Activated CD4-positive, alpha-beta T cell treated with anti-CD3 and anti-CD28 coated beads for 36 hours (primary cell): ENCODE measurements at regions not wholly inside any gene's neighbourhood (a gene's known extent, or its start where the extent isn't known, plus 50 kb on each side); places are given as distances from the start of the nearest gene placed in this dataset.

Experiments
- ATAC-seq: fragments of 200-7000 bp; cut with Tn5 transposase; one replicate; pipeline ENCODE4 v1.10.0; 2021; ENCODE audit warnings: mild to moderate bottlenecking, moderate library complexity
- CTCF ChIA-PET: fragments of 350-600 bp; sonication (Branson Sonifier 250); formaldehyde crosslinking; loops from one replicate; lab custom pipeline; 2021; ENCODE audit warnings: antibody characterized with exemption; lab: Charles Lee
- POLR2A ChIA-PET: fragments of 350-600 bp; sonication (Branson Sonifier 250); formaldehyde crosslinking; loops from one replicate; lab custom pipeline; 2021; ENCODE audit warnings: antibody characterized with exemption, inconsistent platforms; lab: Charles Lee
- DNase-seq: peaks from one replicate; pipeline ENCODE4 v3.0.0-alpha.2; 2020
- H3K27ac Mint-ChIP-seq: one replicate; pipeline ENCODE4 v1.8.0; 2021; ENCODE audit warnings: mixed read lengths
- H3K27me3 Mint-ChIP-seq: one replicate; pipeline ENCODE4 v1.8.0; 2021; ENCODE audit warnings: mixed read lengths
- H3K36me3 Mint-ChIP-seq: one replicate; pipeline ENCODE4 v1.8.0; 2021; ENCODE audit warnings: low read depth, mixed read lengths
- H3K4me1 Mint-ChIP-seq: one replicate; pipeline ENCODE4 v1.8.0; 2021; ENCODE audit warnings: mixed read lengths
- H3K4me3 Mint-ChIP-seq: one replicate; pipeline ENCODE4 v1.8.0; 2021; ENCODE audit warnings: mild to moderate bottlenecking, moderate library complexity, mixed read lengths
- H3K9me3 Mint-ChIP-seq: one replicate; pipeline ENCODE4 v1.8.0; 2021; ENCODE audit warnings: low read depth, mixed read lengths
- intact Hi-C, 2 experiments: fragments of 100-400 bp; cut with DNase I in 1 of 2; cut with micrococcal nuclease in 1 of 2; formaldehyde crosslinking; loops; one replicate each; pipeline versions ENCODE4 v1.14.2 to v1.15.1; 2022 to 2024; cut with DNase I, micrococcal nuclease

DNA sequence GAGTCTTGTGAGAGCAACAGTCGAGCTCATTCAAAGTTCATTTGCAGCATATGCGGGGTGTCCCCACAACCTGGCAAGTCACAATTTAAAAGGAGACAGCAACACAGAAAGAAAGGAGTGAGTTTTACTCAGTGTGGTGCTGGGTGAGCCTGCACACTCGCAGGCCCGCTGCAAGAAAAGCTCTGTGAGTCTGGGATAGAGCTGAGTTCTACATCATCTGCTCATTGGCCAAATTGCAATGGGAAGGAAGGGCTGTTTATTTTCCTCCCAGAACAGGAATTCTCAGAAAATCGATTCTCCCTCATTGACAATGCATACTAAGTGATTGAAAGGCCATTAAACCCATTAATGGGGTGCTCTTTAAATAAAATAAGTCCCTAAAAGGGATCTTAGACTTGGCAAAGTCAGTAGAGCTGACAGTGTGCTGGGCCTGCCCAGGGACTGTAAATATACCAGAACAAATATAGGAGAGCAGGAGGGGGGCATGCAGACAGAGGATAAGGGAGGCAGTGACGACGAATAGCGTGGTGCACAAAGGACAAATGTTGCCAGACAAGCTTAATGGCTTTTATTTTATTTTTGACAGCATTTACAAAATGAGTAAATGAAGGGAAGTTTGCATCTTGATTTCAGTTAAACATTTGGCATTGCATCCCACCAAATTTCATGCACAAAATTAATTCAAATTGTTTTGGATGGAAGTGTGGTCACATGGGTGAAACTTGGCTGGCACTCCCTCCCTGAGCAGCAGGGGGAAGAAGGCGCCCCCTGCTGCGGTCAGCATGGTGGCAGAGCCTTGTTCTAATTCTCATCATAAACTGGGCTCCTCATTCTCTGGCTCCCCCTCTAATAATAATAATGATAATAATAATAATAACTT, 215.7 kb downstream of the SNX10 start:
- DNase-seq: no peak
- Mint-ChIP-seq H3K36me3 (no peaks in the 10 kb centered on the region), H3K27ac (no peak overlapping the region), H3K4me1 (no peaks in the 10 kb centered on the region), H3K9me3 (no peaks in the 10 kb centered on the region), H3K4me3 (no peak overlapping the region), H3K27me3 (peaks cover 10% of the 10 kb centered on the region)
- intact Hi-C loops: loop anchor here (10.0 kb wide), 2 partner anchors 433 to 613 kb away; no protein-coding TSS in a partner anchor
- CTCF ChIA-PET: interaction anchor here (1.2 kb wide), 1 partner anchor 130 kb away, joined by 4 read pairs; no protein-coding TSS in a partner anchor
- POLR2A ChIA-PET: no interaction called here
- ATAC-seq: no peak

DNA sequence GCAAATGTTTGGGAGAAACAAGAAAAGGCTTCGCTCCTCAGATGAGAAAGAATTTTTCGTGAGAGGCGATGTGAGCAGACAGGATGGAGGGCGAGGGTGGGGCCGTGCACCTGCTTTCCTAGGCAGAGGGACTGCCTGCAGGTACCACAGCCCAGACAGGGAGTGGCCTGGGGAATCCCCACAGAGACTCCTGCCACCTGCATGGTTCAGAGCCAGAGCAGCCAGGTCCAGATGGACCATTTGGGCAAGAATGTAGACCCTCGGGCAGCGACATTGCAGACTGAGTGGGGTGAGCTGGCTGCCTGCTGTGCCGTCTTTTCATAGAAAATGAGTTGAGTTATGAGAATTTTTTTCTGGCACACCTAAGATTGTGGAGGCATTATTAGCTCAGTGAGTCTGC, 216.8 kb downstream of the SNX10 start:
- no peaks in the 10 kb centered on the region for H3K9me3 Mint-ChIP-seq
- no peak overlapping the region for H3K27ac Mint-ChIP-seq
- peaks cover 12% of the 10 kb centered on the region for H3K27me3 Mint-ChIP-seq
- ChIA-PET CTCF (interaction anchor here (0.6 to 0.7 kb wide), 2 partner anchors 8 to 120 kb away, joined by 3 read pairs; no protein-coding TSS in a partner anchor), POLR2A (no interaction called here)
- DNase-seq (no peak), ATAC-seq (no peak)
- no peak overlapping the region for H3K4me3 Mint-ChIP-seq
- intact Hi-C loops: loop anchor here (10.0 kb wide), 2 partner anchors 434 to 614 kb away; no protein-coding TSS in a partner anchor
- H3K4me1 Mint-ChIP-seq: no peaks in the 10 kb centered on the region
- H3K36me3 Mint-ChIP-seq: no peaks in the 10 kb centered on the region

DNA sequence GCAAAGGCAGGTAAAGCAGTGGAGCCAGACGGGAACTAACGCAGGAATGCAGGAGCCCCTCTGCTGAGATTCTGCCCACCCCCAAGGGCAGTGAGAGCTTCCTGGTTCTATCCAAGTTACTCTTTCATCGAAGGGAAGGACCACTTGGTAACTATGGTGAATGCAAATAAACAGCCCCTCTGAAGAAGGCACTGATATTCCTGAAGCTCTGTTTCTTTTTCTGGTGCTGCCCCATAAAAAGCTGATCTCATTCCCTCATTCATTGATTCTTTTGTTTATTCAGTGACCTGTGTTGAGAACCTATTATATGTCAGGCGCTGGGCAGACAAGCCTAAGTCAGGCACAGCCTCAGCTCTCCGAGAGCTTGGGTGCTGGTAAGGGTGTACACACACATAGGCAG, 217.3 kb downstream of the SNX10 start:
- Mint-ChIP-seq H3K9me3 (no peaks in the 10 kb centered on the region), H3K4me1 (no peaks in the 10 kb centered on the region), H3K4me3 (no peak overlapping the region), H3K36me3 (no peaks in the 10 kb centered on the region), H3K27ac (no peak overlapping the region), H3K27me3 (peaks cover 12% of the 10 kb centered on the region)
- DNase-seq (no peak), ATAC-seq (no peak)
- intact Hi-C loops: loop anchor here (10.0 kb wide), 2 partner anchors 434 to 614 kb away; no protein-coding TSS in a partner anchor
- POLR2A ChIA-PET: no interaction called here
- CTCF ChIA-PET: interaction anchor here (0.6 to 0.7 kb wide), 2 partner anchors 8 to 120 kb away, joined by 3 read pairs; no protein-coding TSS in a partner anchor

DNA sequence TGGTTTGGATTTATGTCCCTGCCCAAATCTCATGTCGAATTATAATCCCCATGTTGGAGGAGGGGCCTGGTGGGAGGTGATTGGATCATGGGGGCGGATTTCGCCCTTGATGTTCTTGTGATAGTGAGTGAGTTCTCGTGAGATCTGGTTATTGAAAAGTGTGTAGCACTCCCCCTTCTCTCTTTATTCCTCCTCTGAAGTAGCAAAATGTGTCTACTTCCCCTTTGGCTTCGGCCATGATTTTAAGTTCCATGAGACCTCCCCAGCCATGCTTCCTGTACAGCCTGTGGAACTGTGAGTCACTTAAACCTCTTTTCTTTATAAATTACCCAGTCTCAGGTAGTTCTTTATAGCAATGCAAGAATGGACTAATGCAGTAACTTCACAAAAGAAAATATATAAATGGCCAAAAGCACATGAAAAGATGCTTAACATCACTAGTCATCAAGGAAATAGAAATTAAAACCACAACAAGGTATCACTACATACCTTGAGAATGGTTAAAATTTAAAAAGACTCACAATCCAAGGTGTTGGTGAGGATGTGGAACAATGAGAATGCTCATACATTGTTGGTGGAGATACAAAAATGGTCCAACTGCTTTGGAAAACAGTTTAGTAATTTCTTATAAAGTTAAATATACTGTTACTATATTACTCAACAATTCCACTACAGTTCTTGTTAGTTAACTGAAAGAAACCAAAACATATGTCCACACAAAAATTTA, 218.7 kb downstream of the SNX10 start:
- ATAC-seq (no peak), DNase-seq (no peak)
- Mint-ChIP-seq H3K4me3 (no peak overlapping the region), H3K27ac (no peak overlapping the region), H3K4me1 (no peaks in the 10 kb centered on the region), H3K36me3 (no peaks in the 10 kb centered on the region), H3K27me3 (peaks cover 8% of the 10 kb centered on the region), H3K9me3 (no peaks in the 10 kb centered on the region)
- CTCF ChIA-PET: no interaction called here
- intact Hi-C loops: loop anchor here in 1 of 2 experiments (10.0 kb wide), 1 partner anchor 64 kb away; no protein-coding TSS in a partner anchor
- POLR2A ChIA-PET: no interaction called here

DNA sequence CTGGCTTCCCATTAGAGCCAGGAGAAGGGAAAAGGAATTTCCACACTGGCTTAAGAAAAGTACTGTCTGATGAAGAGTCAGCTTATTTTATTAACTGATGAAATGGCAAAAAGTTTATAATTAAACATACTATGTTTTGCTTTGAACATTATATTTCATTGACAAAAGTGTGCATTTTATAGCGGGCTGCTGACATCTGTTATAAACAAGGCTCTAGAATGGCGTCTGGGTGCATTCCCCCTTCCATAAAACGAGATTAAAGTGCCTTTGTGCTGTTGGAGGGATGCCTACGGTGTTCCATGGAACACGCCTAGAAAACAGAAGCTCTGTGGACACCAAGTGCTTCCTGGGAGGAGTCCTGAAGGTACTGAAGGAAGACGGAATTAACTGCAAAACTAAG, 220.2 kb downstream of the SNX10 start:
- Mint-ChIP-seq H3K27ac (no peak overlapping the region), H3K27me3 (peaks cover 8% of the 10 kb centered on the region), H3K4me1 (no peaks in the 10 kb centered on the region), H3K36me3 (no peaks in the 10 kb centered on the region), H3K9me3 (no peaks in the 10 kb centered on the region), H3K4me3 (no peak overlapping the region)
- ATAC-seq (no peak), DNase-seq (no peak)
- ChIA-PET CTCF (interaction anchor here (0.7 to 0.8 kb wide), 2 partner anchors 20 to 400 kb away, joined by 4 read pairs; no protein-coding TSS in a partner anchor), POLR2A (no interaction called here)
- intact Hi-C loops: loop anchor here in 1 of 2 experiments (10.0 kb wide), 1 partner anchor 63 kb away; no protein-coding TSS in a partner anchor

DNA sequence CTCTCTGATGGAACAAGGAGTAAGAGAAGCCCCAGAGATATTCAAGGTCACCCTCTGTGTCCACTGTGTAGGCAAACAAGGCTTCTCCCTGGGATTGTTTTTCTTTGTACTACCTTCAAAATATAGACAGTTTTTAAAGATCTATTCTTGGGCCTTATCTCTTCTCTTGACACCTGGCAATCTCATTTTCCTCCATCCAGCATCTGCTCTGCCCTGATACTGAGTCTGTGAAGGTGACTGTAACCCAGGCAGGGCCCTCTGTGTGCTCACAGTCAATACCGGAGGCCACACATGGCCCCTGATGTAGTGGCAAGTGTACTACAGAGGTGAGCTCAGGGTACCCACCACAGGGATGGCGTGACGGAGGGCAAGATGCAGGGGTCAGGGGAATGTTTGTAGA, 221.1 kb downstream of the SNX10 start:
- H3K4me3 Mint-ChIP-seq: no peak overlapping the region
- no peaks in the 10 kb centered on the region for H3K36me3 Mint-ChIP-seq
- no peak for DNase-seq
- POLR2A ChIA-PET: no interaction called here
- no peaks in the 10 kb centered on the region for H3K9me3 Mint-ChIP-seq
- CTCF ChIA-PET: no interaction called here
- intact Hi-C loops: loop anchor here in 1 of 2 experiments (10.0 kb wide), 1 partner anchor 62 kb away; no protein-coding TSS in a partner anchor
- no peaks in the 10 kb centered on the region for H3K4me1 Mint-ChIP-seq
- H3K27me3 Mint-ChIP-seq: peaks cover 8% of the 10 kb centered on the region
- ATAC-seq: no peak
- no peak overlapping the region for H3K27ac Mint-ChIP-seq

DNA sequence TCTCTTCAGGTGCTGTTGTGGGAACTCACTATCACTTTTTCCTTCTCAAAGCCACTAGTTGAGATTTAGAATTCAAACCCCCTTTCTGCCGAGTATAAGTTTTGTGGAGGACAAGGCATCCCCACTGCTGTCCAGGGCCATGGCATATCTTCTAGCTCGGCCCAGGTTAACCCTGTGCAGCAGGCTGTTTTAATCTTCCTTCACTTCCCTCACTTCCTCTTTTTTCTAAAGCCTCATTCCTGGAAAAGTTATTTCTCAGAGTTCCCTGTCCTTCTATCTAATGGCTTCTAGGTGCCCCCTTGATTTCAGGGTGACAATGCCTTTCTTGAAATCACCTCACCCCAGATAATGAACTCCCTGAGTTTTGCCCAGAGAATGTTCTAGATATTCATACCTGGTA, 222.3 kb downstream of the SNX10 start:
- POLR2A ChIA-PET: no interaction called here
- H3K4me1 Mint-ChIP-seq: no peaks in the 10 kb centered on the region
- ATAC-seq (no peak), DNase-seq (no peak)
- H3K9me3 Mint-ChIP-seq: no peaks in the 10 kb centered on the region
- intact Hi-C loops: loop anchor here in 1 of 2 experiments (10.0 kb wide), 1 partner anchor 61 kb away; no protein-coding TSS in a partner anchor
- H3K36me3 Mint-ChIP-seq: no peaks in the 10 kb centered on the region
- no peak overlapping the region for H3K4me3 Mint-ChIP-seq
- H3K27ac Mint-ChIP-seq: no peak overlapping the region
- CTCF ChIA-PET: no interaction called here
- H3K27me3 Mint-ChIP-seq: peaks cover 8% of the 10 kb centered on the region

DNA sequence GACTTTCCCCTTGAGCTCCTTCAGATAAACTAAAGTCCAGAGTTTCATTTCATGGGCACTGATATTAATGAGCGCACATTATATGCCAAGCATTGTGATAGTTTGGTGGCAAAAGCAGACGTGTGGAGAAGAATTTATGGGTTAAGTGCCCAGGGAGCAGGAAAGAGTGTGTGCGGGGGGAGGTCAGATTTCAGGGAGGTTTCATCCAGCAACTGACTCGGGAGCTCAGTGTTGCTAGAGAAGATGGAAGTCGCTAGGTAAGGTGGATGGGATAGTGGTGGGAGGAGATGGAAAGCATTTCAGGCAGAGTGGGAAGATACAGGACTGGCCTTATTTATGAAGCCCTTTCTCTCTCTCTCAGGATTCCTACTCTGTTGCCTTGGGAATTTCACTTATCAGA, 223.0 kb downstream of the SNX10 start:
- intact Hi-C loops: loop anchor here in 1 of 2 experiments (5.0 to 10.0 kb wide), 2 partner anchors 60 to 148 kb away; no protein-coding TSS in a partner anchor
- ATAC-seq (no peak), DNase-seq (no peak)
- Mint-ChIP-seq H3K27ac (no peak overlapping the region), H3K4me3 (no peak overlapping the region), H3K9me3 (no peaks in the 10 kb centered on the region), H3K36me3 (no peaks in the 10 kb centered on the region), H3K4me1 (no peaks in the 10 kb centered on the region), H3K27me3 (peaks cover 8% of the 10 kb centered on the region)
- POLR2A ChIA-PET: no interaction called here
- CTCF ChIA-PET: interaction anchor here (0.8 kb wide), 1 partner anchor 65 kb away, joined by 4 read pairs; no protein-coding TSS in a partner anchor

DNA sequence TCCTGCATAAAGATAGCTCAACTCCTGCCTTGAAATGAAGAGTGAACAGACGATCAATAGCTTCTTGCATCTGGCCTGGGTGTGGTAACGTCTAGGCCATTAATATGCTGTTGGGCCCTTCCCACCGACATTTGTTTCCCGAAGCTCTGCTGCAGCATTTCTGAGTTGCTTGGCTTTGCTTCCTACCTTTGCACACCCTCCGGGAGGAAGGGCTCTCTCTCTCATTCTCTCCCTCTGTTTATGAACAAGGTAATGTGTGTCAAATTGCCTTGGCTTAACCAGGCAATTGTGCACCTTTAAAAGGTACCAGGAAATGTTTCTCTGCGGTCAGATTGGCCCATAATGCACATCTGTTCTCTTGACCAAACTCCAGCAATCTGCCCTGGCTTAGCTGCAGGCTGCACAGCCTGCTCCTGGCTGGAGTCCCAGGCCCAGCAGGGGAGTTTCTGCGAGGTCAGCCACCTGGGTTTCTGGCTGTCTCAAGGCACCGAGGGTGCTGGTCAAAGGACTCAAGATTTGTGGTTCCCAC, 223.7 kb downstream of the SNX10 start:
- CTCF ChIA-PET: interaction anchor here (0.7 to 0.8 kb wide), 3 partner anchors 21 to 66 kb away, joined by 3 to 4 read pairs (median 4); no protein-coding TSS in a partner anchor
- Mint-ChIP-seq H3K27ac (no peak overlapping the region), H3K36me3 (no peaks in the 10 kb centered on the region)

DNA sequence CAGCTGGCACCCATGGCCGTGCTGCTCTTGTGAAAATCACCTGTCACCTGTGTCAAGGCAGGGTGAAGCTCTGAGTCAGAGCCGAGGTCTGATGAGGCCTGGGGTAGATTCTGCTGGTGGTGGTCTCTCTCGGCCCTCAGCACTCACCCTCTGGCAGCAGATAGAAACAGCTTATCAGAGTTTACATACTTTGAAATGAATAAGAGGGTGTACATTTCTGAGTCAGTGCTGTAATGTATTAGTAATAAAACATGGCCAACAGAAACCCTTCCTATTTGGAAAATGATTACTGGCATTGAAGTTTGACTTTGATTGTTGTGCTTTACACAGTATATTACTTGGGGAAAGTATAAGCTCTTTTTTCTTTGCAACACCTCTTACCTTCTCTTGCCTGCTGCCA, 228.8 kb downstream of the SNX10 start:
- POLR2A ChIA-PET: no interaction called here

More for the DNA sequence above, 223.7 kb downstream of the SNX10 start:
- ATAC-seq (no peak), DNase-seq (no peak)
- Mint-ChIP-seq H3K4me3 (no peak overlapping the region), H3K9me3 (no peaks in the 10 kb centered on the region), H3K4me1 (no peaks in the 10 kb centered on the region), H3K27me3 (peaks cover 8% of the 10 kb centered on the region)
- POLR2A ChIA-PET: no interaction called here
- intact Hi-C loops: loop anchor here in 1 of 2 experiments (5.0 to 10.0 kb wide), 2 partner anchors 59 to 147 kb away; no protein-coding TSS in a partner anchor

DNA sequence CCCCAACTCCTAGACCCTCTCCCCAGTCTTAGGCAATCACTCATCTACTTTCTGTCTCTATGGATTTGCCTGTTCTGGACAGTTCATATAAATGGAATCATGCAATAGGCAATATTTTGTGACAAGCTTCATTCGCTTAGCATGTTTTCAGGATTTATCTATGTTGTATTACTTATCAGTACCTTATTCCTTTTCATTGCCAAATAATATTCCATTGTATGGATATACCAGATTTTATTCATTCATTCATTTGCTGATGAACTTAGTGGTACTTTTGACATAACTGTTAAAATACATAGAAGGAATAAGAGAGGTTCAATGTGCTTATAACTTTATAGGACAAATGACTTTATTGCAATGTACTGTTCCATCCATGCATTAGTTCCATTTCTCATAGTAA, 231.0 kb downstream of the SNX10 start:
- no peak for DNase-seq
- Mint-ChIP-seq H3K4me1 (no peaks in the 10 kb centered on the region), H3K4me3 (no peak overlapping the region), H3K36me3 (no peaks in the 10 kb centered on the region), H3K27me3 (peaks cover 4% of the 10 kb centered on the region), H3K9me3 (no peaks in the 10 kb centered on the region), H3K27ac (no peak overlapping the region)
- intact Hi-C loops: no loop called here
- ChIA-PET CTCF (no interaction called here), POLR2A (no interaction called here)
- ATAC-seq: no peak

More for the DNA sequence above, 228.8 kb downstream of the SNX10 start:
- ATAC-seq (no peak), DNase-seq (no peak)
- H3K36me3 Mint-ChIP-seq: no peaks in the 10 kb centered on the region
- no peak overlapping the region for H3K27ac Mint-ChIP-seq
- CTCF ChIA-PET: interaction anchor here (0.6 to 1.5 kb wide), 3 partner anchors 60 to 397 kb away, joined by 3 read pairs; no protein-coding TSS in a partner anchor
- no peaks in the 10 kb centered on the region for H3K9me3 Mint-ChIP-seq
- H3K4me1 Mint-ChIP-seq: no peaks in the 10 kb centered on the region
- H3K27me3 Mint-ChIP-seq: peaks cover 8% of the 10 kb centered on the region
- no peak overlapping the region for H3K4me3 Mint-ChIP-seq
- intact Hi-C loops: no loop called here
